ENCODE measurements at regions not wholly inside any gene's neighbourhood (a gene's known extent, or its start where the extent isn't known, plus 50 kb on each side); places are given as distances from the start of the nearest gene placed in this dataset.

- H3K36me3 ChIP-seq (ENCODE audit: control insufficient read depth, insufficient read depth, low read length), result no peaks in the 10 kb centered on the region
- TF ChIP-seq CTCF (IDR thresholded peaks at IDR 0.05; ENCODE audit: insufficient read depth, low read length, severe bottlenecking), result no peak
- H3K4me3 ChIP-seq (ENCODE audit: low read depth, low read length), result no peak overlapping the region
- FAIRE-seq, result no peak
- H3K27me3 ChIP-seq (ENCODE audit: control insufficient read depth, insufficient read depth, low read length), result no peaks in the 10 kb centered on the region
- DNase-seq (ENCODE audit: low read depth), result no peak
These were observed 49.9 kb upstream of the CYP1B1 start for GRCh38 chr2:38125842-38126241.

Data from bronchial epithelial cell (primary cell).